ENCODE measurements at regions not wholly inside any gene's neighbourhood (a gene's known extent, or its start where the extent isn't known, plus 50 kb on each side); places are given as distances from the start of the nearest gene placed in this dataset.

GRCh38 chr6:23330632-23331031 lies 761.3 kb downstream of the HDGFL1 start:
- Mint-ChIP-seq H3K27me3 (no peaks in the 10 kb centered on the region), H3K36me3 (ENCODE audit: insufficient read depth) (no peaks in the 10 kb centered on the region), H3K4me1 (ENCODE audit: low read depth) (no peaks in the 10 kb centered on the region), H3K27ac (no peak overlapping the region), H3K4me3 (ENCODE audit: low read depth) (no peak overlapping the region), H3K9me3 (ENCODE audit: low read depth) (peaks cover 10% of the 10 kb centered on the region)
- no peak for TF ChIP-seq CTCF (IDR thresholded peaks at IDR 0.05; ENCODE audit: unreplicated experiment)
- no peak for DNase-seq (ENCODE audit: low spot score, unreplicated experiment)

DNA sequence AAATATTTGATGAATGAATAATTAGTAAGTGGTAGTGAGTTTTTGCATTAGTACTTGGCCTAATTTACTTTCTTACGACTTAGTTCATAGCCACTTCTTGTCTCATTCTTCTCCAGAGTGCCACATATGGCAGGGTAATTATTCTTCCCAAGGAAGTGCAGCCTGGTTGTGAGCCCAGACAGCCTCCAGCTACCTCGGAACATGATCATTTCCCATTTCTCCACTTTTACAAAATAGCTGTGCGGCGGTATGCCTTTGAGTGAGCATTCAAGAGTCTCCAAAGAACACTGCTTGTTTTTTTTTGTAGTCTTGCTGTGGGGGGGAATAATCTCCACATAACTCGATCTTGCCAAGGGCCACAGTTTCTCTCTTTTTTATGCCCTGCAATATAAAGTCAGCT lies 765.0 kb downstream of the HDGFL1 start:
- Mint-ChIP-seq H3K27ac (no peak overlapping the region), H3K4me1 (ENCODE audit: low read depth) (peaks cover 3% of the 10 kb centered on the region), H3K27me3 (peaks cover 10% of the 10 kb centered on the region), H3K4me3 (ENCODE audit: low read depth) (no peak overlapping the region), H3K9me3 (ENCODE audit: low read depth) (peaks cover 5% of the 10 kb centered on the region), H3K36me3 (ENCODE audit: insufficient read depth) (no peaks in the 10 kb centered on the region)
- no peak for DNase-seq (ENCODE audit: low spot score, unreplicated experiment)
- no peak for TF ChIP-seq CTCF (IDR thresholded peaks at IDR 0.05; ENCODE audit: unreplicated experiment)

GRCh38 chr6:23335894-23336293 lies 766.5 kb downstream of the HDGFL1 start:
- DNase-seq (ENCODE audit: low spot score, unreplicated experiment), result no peak
- no peak for TF ChIP-seq CTCF (IDR thresholded peaks at IDR 0.05; ENCODE audit: unreplicated experiment)
- Mint-ChIP-seq H3K9me3 (ENCODE audit: low read depth) (peaks cover 5% of the 10 kb centered on the region), H3K4me1 (ENCODE audit: low read depth) (peaks cover 3% of the 10 kb centered on the region), H3K27ac (no peak overlapping the region), H3K27me3 (peaks cover 10% of the 10 kb centered on the region), H3K36me3 (ENCODE audit: insufficient read depth) (no peaks in the 10 kb centered on the region), H3K4me3 (ENCODE audit: low read depth) (no peak overlapping the region)

DNA sequence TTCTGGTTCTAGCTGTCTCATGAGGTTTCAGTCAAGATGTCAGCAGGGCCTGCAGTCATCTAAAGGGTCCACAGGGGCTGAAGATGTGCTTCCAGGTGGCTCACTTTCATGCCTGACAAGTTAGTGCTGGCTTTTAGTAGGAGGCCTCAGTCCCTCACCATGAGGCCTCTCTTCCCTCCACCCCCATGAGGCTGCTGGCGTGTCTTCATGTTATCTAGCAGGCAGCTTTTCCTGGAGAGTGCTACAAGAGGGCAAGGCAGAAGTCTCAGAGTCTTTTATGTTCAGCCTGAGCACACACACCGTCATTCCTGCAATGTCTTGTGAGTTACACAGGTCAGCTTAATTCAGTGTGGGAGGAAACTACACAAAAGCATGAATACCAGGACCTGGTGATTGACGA lies 769.9 kb downstream of the HDGFL1 start:
- Mint-ChIP-seq H3K9me3 (ENCODE audit: low read depth) (no peaks in the 10 kb centered on the region), H3K4me3 (ENCODE audit: low read depth) (no peak overlapping the region), H3K36me3 (ENCODE audit: insufficient read depth) (no peaks in the 10 kb centered on the region), H3K27ac (no peak overlapping the region), H3K4me1 (ENCODE audit: low read depth) (peaks cover 3% of the 10 kb centered on the region), H3K27me3 (peaks cover 10% of the 10 kb centered on the region)
- no peak for DNase-seq (ENCODE audit: low spot score, unreplicated experiment)
- no peak for TF ChIP-seq CTCF (IDR thresholded peaks at IDR 0.05; ENCODE audit: unreplicated experiment)

GRCh38 chr6:23340271-23340670 lies 770.9 kb downstream of the HDGFL1 start:
- H3K36me3 Mint-ChIP-seq (ENCODE audit: insufficient read depth), result no peaks in the 10 kb centered on the region
- no peak overlapping the region for H3K27ac Mint-ChIP-seq
- peaks cover 3% of the 10 kb centered on the region for H3K4me1 Mint-ChIP-seq (ENCODE audit: low read depth)
- DNase-seq (ENCODE audit: low spot score, unreplicated experiment), result no peak
- H3K9me3 Mint-ChIP-seq (ENCODE audit: low read depth), result no peaks in the 10 kb centered on the region
- no peak overlapping the region for H3K4me3 Mint-ChIP-seq (ENCODE audit: low read depth)
- TF ChIP-seq CTCF (IDR thresholded peaks at IDR 0.05; ENCODE audit: unreplicated experiment), result no peak
- peaks cover 10% of the 10 kb centered on the region for H3K27me3 Mint-ChIP-seq

Measured in progenitor cell of endocrine pancreas (in vitro differentiated cells).